T-helper 2 cell treated with Interferon-gamma antibody and Interleukin-4, amounts not matched to agents 100 ng/mL and 5 ng/mL, for 36 hours (primary cell): ENCODE measurements at regions not wholly inside any gene's neighbourhood (a gene's known extent, or its start where the extent isn't known, plus 50 kb on each side); places are given as distances from the start of the nearest gene placed in this dataset.

Source experiments
- intact Hi-C: fragments of 100-400 bp; cut with micrococcal nuclease; formaldehyde crosslinking; loops from one replicate; pipeline ENCODE4 v1.15.1; 2023

DNA sequence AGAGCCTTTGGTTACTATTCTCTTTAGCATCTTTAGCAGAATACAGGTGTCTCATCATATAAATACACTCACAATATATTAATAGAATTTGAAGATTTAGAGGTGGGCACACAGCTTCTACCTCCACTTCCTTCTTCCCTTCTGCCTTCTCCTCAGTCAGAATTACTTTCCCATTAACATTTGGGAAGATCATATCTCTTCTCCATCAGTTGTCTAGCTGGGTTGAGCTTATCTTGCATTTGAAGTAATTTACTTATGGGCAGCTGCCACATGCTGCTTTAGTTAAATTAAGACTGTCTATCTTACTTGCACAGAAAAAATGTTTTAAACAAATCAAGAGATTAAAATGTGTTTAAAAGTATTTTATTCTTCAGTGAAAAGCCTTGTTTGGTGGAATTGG lies 110.1 kb upstream of the ASIC2 start:
- intact Hi-C loops, result no loop called here

DNA sequence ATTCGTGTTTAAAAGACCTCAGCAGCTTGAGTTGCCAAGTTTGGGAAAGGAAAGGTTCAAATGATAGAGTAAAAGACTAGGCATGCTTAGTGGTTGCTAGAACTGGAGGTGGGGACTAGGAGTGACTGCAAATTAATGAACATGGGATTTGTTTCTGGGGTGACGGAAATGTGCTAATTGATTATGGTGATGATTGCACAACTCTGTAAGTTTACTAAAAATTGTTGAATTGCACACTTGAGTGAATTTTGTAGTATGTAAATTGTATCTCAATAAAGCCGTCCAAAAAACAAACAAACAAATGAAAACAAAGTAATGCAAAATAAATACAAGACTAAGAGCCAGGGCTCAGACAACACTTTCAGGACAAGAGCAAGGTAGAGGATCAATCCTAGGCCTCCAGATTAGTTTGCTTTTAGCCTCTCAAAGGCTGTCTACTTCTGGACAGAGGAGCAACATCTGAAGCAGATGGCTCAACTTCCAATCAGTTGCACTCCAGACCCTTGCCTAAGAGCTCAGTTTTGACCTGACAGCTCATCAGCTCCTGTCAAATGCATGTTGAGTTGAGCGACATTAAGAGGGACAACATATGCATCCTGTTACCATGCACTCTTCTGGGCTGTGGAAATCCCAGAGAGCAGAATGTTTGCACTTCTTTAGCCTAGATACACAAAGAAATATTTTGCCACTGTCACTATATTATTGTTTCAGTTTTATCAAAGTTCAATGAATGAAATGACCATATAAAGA lies 111.2 kb upstream of the ASIC2 start:
- intact Hi-C loops, result no loop called here

DNA sequence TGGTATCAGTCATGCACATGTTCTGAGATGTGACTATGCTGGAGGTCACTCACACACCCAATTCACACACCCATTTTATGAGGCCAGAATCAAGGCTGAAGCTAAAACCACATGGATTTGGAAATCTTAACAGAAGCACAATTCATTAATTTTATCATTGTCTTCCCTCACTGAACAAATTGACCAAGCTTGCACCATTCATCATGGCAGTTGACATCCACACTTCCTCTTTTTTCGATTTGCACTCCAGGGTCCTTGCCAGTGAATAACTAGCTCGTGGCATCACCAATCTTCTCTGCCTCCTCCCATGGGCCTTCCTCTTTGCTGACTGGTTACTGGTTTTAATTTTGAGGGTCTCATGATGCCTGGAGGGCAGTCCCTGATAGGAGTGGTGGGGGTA lies 123.0 kb upstream of the ASIC2 start:
- intact Hi-C loops, result no loop called here

DNA sequence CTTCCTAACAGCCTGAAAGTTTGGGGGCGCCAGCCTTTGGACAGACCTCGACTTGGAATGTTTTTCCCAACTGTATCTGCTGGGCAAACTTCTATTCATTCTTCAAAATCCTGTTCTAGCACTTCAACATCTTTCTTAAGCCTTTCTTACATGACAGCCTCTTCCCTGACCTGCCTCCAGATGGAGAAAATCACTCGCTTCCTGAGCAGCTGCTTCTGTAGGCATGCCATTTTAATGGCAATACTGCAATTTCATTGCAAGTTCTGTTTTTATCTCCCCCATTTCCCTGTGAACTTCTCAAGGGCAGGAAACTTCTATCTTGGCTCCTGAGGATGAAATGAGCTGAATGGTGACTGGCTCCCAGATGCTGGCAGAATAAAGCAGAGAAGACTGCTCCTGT lies 128.8 kb upstream of the ASIC2 start:
- intact Hi-C loops, result no loop called here

DNA sequence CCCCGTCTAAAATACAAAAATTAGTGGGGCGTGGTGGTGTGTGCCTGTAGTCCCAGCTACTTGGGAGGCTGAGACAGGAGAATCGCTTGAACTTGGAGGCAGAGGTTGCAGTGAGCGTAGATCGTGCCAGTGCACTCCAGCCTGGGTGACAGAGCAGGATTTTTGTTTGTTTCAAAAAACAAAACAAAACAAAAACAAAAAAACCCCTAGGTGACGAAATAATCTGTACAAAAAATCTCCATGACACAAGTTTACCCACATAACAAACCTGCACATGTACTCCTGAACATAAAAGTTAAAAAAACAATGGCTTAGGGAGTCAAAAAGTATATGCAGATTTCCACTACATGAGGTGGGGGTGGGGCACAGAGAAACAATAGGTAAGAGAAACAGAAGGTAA lies 140.5 kb upstream of the ASIC2 start:
- intact Hi-C loops, result no loop called here

DNA sequence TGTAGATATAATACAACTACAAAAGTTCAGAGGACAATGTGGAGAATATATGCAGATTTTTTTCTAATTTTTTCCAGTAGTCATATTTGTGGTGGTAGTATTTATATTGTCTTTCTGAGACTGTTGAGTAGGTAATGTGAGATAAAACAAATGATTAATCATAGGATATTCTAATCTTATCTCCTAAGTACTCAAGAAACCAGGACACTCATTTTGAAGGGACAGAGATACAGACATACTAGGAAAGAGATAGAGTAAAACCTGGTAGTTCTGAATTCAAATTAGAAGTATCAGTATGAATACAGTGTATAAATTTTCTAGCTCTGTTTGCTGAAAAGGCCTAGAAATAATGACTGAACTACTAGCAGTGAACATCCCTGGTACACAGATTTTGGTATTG lies 141.7 kb upstream of the ASIC2 start:
- intact Hi-C loops, result no loop called here

DNA sequence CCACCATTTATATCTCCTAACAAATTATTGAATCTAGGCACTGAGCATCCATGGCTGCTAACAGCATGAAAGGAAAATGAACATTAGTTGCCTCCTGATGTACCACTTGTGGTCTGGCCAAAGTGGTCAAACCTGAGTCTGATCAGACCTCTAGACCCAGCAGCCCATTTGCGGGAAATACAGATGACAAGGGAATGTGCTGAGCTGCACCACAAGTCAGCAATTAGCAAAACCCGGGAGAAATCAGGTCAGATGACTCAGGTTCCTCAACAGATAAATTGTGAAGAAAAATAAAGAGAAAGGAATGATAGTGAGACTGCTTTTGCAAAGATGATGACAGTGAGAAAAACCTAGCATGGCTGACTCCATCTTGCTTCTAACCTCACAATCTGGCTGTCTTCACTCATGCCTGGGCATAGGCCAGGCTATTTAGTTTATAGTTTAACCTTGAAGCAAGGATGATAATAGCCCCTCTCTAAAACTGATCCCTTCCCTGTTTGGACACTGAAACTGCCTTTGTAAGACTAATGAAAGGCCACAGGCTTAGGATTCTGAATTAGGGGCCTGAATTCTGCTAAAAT lies 142.7 kb upstream of the ASIC2 start:
- intact Hi-C loops, result no loop called here

DNA sequence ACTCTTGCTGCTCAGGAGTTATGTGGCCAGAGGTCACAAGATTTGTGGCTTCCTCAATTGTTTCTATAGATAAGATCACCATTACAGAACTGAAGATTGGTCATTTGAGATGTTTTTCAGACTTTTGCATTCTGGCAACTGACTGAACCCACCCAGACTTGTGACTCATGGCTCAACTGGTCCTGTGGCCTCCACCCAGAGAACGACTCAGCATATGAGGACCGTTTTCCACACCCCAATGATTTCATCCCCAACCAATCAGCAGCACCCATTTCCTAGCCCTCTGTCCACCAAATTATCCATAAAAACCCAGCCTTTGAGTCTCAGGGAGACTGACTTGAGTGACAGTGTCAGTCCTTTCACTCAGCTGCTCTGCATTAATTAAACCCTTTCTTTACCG lies 143.2 kb upstream of the ASIC2 start:
- intact Hi-C loops, result no loop called here

DNA sequence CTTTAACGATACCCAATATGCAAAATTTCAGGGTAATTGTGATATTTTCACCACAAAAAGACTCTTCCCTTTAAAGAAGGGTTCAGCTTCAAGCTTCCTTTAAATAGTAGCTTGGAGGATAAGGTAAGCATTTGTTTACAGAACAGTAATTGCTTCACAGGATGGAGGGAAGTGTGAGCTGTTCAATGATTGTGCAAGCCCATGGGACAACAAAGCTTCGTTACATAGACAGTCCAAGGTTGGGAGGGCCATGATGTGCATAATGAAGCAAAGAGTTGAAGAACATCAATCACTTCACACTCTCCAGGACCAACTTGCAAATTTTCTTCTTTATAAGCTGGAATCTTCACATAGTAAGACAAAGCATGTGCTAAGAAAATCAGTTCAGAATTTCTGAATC lies 145.0 kb upstream of the ASIC2 start:
- intact Hi-C loops, result no loop called here

DNA sequence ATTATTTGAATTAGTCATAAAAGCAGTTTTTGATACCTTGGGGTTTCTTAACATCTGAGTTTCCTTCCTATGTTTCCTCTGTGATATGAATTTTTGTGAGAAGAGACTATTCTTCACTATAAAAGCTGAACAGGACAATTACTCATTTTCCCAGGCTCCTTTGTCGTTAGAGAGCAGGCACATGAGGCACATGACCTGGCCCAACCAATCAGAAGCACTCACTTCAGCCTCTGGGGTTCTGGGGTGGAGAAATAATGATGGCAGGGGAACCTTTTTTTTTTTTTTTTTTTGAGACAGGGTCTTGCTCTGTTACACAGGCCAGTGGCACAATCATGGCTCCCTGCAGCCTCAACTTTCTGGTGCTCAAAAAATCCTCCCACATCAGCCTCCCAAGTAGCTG lies 145.5 kb upstream of the ASIC2 start:
- intact Hi-C loops, result no loop called here

DNA sequence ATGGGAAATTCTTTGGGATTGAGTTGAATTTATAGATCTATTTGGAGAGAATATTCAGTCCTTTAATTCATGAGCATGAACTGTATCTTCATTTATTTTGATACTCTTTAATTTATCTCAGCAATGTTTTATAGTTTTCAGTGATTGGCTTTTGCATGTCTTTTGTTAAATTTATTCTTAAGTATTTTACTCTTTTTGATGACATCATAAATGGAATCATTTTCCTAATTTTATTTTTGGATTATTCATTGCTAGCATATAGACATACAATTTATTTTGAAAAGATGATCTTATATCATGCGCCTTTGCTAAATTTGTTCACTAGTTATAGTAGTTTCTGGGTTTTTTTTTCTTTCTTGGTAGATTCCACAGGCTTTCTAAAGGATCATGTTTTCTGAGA lies 149.2 kb upstream of the ASIC2 start:
- intact Hi-C loops, result no loop called here

DNA sequence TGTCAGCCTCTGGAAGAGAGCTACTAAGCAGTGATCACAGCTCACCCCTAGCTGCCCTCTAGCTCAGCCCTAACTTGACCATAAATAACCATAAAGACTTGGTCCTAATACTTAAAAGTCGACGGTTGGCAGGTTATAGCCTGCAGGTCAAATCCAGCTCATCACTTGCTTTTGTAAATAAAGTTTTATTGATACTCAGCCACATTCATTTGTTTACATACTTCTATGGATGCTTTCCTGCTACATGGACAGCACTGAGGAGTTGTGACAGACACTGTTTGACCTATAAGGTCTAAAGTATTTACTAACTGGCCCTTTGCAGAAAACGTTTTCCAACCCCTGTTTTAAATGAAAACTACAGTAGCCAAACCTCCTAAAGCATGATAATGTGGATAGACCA lies 151.6 kb upstream of the ASIC2 start:
- intact Hi-C loops, result no loop called here

DNA sequence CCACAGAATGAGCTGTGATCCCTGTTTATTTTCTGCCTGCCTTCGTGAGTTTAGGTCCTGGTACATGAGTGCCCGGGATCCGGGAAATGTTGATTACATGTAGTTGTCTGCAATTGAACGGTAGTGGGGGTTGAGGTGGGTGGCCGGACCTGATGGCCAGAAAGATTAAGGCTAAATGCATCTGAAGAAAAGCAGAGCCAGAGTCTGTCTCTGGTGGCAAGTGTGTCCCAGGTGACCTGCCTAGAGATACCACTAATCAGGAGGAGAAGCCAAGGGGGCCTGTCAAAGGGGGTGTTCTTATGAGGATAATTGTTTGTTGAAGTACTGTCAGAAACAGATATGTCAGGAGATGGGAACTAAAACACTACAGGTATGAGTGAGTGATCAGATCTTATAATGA lies 154.0 kb upstream of the ASIC2 start:
- intact Hi-C loops, result no loop called here

DNA sequence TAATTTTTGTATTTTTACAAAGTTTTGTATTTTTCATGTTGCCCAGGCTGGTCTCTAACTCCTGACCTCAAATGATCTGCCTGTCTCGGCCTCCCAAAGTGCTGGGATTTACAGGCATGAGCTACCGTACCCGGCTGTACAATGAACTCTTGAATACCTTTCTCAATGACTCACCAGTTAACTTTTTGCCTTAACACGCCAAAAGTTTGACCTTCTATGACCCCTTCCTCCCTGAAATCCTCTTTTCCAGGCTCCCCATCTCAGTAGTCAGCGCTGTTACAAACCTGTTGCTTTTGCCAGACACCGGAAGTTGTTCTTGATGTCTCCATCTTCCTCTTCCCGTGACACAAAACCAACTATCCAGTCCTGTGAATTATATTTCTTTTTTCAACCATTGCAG lies 158.1 kb upstream of the ASIC2 start:
- intact Hi-C loops, result no loop called here

DNA sequence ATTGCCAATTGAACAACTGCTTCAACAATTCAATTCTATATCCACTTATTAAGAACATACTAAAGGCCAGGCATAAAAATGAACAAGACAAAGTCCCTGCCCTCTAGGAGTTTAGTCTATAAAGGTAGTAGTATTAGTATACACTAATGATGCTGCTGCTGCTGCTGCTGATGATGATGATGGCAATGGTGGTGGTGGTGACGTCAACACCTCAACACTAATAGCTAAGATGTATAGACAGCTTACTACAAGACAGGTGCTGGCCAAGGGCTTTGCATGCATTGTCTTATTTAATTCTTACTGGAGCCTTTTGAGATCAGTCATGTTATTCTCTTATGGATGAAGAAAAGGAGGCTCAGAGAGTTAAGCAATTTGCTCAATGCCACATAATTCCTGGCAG lies 164.4 kb upstream of the ASIC2 start:
- intact Hi-C loops, result no loop called here

DNA sequence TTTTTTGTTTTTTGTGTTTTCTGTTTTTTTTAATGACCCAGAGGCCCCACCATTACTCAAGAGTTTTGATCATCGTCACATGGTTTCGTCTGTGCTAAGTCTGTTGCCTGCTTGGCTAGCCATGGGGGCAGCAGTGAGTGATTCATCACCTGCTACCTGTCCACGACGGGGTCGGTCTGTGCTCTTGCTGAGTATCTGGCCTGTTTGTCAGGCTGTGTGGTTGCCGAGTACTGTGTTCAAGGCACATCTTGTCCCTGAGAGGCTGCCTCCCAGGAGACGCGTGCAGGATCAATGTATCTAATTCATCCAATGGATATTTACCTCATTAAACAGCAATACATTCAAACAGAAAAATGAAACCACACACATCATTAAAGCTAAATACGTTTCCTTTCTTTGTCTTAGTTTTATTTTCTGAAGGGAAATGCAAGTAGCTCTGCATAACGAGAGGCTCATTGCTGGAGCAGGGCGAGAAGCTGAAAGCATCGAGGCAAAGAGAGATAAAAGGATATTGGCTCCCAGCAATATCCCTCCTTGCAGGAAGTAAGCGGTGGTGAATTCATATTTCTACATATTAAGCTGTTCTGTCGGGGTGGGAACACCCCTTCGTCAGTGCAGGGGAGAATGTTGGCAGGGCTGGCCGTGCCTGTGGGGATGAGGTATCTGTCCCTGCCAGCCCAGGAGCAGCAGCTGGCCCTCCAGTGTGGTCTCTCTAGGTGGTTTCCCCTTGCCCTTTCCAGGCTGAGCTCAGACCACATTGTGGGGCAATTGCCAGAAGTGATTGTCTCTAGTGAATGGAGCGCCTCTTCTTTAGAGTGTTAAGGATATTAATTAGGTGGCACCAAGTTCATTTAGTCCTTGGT lies 166.2 kb upstream of the ASIC2 start:
- intact Hi-C loops, result no loop called here

DNA sequence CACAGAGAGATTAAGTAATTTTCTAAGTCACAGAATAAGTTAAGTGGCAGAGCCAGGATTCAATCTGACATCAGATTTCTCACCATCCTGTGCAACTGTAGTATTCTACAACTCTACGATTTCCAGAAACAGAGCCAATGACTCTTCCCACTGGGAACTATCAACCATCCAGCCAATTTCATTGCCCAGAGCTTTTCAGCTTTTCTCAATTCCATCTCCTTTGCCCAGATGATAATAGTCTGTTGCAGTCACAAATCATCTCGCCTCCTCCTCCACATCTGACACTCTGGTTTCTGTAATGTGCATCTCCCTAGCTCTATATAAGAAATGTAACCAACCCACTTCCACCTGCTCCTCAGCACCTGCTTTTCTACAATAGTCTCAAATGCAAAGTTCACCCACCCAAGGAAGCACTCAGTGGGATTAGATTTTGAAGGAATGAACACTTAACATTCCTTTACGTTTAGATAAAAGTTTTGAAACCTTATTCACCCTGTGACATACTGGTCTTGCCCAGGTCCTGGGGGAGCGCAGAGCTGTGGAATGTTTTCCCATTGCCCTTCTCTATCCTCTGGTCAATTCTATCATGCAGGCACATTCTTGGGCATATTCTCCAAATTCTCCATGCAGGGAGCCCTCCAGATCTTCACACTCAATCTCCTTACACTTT lies 167.8 kb upstream of the ASIC2 start:
- intact Hi-C loops, result no loop called here

DNA sequence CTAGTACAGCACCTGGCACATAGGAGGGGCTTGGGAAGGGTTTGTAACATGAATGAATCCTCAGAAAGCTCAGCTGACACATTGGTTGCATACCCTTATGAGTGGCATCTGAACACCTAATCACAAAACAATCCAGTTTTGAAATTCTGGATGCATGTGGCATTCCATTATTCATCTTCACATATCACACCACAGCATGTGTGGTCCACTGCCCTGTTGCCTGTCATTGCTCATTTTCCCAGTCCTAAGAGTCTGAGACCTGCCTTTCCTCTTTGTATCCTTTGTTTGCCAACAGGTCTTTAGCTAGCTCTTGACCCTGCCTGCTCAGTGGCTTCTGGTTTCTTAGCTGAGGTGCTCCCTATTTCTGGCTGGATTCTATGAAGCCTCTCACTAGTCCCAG lies 170.8 kb upstream of the ASIC2 start:
- intact Hi-C loops, result no loop called here

DNA sequence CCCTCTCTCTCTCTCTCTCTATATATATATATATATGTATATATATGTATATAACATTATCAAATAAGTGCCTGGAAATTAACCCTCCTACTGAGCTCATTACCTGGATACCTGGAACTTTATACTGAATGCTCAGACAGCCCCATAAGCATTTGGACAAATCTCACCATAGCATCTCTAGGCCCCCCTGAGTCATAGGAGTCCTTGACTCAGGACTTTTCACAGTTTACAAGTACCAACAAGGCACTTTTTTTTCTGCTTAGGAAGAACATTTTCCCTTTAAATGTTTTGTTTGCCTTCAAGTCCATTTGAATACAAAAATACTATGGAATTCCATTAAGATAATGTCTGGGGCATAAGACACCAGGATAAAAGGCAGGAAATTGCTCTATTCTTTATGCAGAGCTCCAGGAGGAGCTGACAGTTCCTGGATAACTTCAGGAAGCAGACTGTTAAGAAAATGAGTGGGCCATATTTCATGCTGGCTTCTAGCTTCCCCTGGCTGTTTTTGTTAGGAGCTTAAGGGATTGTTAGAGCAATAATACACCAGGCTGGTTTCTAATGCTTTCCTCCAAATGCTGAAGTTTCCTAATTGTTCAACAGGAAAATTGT lies 171.7 kb upstream of the ASIC2 start:
- intact Hi-C loops, result no loop called here

DNA sequence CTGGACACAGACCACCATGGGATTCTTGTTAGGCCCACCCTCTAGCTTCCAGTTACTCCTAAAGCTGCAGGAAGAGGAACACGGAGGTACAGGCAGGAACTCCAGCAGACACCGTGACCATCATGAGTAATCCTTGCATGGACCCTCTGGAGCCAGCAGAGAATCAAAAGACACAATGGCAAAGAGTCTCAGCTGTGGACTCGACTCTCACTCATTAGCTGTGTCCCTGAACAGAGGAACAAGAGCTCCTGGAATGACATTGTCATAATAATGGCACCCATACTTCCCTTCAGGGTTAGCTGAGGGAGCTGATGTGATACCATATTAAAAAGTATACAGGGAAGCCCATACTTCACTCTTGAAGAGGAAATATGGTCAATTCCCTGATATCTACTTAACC lies 176.3 kb upstream of the ASIC2 start:
- intact Hi-C loops, result no loop called here

DNA sequence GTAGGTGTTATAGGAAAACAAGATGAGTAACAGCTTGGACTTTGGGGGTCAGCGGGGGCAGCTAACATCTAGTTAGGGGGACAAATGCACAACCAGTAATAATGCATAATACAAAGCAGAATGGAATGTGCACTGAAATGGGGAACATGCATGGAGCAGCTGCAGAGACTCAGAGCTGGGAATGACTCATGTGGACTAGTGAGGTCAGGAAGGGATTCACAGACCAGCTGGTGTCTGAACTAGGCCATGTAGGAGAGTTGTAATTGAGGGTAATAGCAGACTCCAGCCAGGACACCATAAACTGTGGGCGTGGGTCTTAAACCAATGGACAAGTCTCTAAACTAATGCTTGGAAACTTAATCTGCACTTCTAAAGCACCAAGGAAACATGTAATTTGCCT lies 176.8 kb upstream of the ASIC2 start:
- intact Hi-C loops, result no loop called here

DNA sequence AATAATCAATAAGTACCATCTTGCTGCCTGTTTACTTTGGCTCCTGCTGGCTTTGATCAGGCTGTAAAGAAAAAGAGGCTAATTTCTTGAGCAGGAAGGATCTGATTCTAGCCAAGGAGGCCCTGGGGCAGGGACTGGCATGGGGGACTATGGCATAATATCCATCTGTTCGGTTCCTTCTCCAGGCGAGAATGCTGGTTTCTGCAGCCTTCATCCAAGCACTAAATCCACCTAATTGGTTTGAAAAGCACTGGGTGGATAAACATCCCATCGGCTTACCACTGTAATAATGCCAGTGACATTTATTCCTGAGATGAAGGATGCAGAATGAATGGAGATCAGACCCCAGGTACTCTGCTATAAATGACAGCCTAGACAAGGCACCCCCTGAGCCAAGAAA lies 180.0 kb upstream of the ASIC2 start:
- intact Hi-C loops, result no loop called here
